Chondrocyte (in vitro differentiated cells): ENCODE measurements at regions not wholly inside any gene's neighbourhood (a gene's known extent, or its start where the extent isn't known, plus 50 kb on each side); places are given as distances from the start of the nearest gene placed in this dataset.
"Not testable (repeated sequence)": the region's sequence is repeated elsewhere in the genome, so short reads cannot be mapped to it uniquely, and the experiment has no call there.

Experiments
- DNase-seq: peaks from one replicate; pipeline ENCODE4 v3.0.0; 2021; ENCODE audit warnings: mixed read lengths, low spot score
- H3K27ac Mint-ChIP-seq: one replicate; pipeline ENCODE4 v1.8.0; 2021; ENCODE audit warnings: mild to moderate bottlenecking, moderate library complexity, mixed read lengths; ENCODE audit not compliant: unreplicated experiment
- H3K27me3 Mint-ChIP-seq: 2 replicates; pipeline ENCODE4 v1.8.0; 2021; ENCODE audit warnings: low read depth, mixed read lengths
- H3K36me3 Mint-ChIP-seq: 2 replicates; pipeline ENCODE4 v1.8.0; 2021; ENCODE audit warnings: low read depth, mixed read lengths
- H3K4me1 Mint-ChIP-seq: 2 replicates; pipeline ENCODE4 v1.8.0; 2021; ENCODE audit warnings: low read depth, mild to moderate bottlenecking, mixed read lengths
- H3K4me3 Mint-ChIP-seq: one replicate; pipeline ENCODE4 v1.8.0; 2021; ENCODE audit warnings: mild to moderate bottlenecking, moderate library complexity, mixed read lengths; ENCODE audit not compliant: unreplicated experiment
- H3K9me3 Mint-ChIP-seq: 2 replicates; pipeline ENCODE4 v1.8.0; 2021; ENCODE audit warnings: low read depth, mixed read lengths
- TF ChIP-seq, protein P1 (sequence below): fragments of 200-600 bp; sonication (generic); IDR thresholded peaks from 2 replicates; pipeline ENCODE4 v1.5.0; 2021; ENCODE audit warnings: antibody characterized with exemption, mild to moderate bottlenecking, moderate library complexity

DNA sequence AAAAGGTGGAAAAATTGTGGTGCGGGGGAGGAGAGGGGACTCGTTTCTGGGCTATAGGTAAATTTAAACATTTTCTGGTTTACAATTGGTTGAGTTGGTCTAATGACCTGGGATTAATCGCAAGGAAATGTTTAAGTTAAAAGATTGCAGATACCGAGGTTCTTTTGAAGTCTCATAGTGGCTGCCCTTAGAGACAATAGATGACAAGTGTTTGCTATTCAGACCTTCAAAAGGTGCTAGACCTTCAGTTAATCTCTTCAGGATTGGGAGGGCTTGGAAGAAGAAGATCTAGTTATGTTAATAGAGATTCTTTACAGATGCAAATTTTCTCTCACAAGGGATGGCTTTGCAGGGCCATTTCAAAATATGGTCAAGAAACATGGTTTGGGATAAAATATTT is 2286.1 kb upstream of the AGA start:
- TF ChIP-seq, protein P1, sequence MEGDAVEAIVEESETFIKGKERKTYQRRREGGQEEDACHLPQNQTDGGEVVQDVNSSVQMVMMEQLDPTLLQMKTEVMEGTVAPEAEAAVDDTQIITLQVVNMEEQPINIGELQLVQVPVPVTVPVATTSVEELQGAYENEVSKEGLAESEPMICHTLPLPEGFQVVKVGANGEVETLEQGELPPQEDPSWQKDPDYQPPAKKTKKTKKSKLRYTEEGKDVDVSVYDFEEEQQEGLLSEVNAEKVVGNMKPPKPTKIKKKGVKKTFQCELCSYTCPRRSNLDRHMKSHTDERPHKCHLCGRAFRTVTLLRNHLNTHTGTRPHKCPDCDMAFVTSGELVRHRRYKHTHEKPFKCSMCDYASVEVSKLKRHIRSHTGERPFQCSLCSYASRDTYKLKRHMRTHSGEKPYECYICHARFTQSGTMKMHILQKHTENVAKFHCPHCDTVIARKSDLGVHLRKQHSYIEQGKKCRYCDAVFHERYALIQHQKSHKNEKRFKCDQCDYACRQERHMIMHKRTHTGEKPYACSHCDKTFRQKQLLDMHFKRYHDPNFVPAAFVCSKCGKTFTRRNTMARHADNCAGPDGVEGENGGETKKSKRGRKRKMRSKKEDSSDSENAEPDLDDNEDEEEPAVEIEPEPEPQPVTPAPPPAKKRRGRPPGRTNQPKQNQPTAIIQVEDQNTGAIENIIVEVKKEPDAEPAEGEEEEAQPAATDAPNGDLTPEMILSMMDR = no peak
- Mint-ChIP-seq H3K4me3 (no peak overlapping the region), H3K27ac (no peak overlapping the region), H3K4me1 (no peaks in the 10 kb centered on the region), H3K36me3 (no peaks in the 10 kb centered on the region), H3K9me3 (no peaks in the 10 kb centered on the region), H3K27me3 (peaks cover 2% of the 10 kb centered on the region)
- no peak for DNase-seq

DNA sequence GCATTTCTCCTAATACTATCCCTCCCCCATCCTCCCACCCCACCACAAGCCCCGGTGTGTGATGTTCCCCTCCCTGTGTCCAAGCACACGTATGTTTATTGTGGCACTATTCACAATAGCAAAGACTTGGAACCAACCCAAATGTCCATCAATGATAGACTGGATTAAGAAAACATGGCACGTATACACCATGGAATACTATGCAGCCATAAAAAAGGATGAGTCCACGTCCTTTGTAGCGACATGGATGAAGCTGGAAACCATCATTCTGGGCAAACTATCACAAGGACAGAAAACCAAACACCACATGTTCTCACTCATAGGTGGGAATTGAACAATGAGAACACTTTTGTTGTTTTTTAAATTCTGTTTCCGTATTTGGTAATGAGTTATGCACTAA is 2294.6 kb upstream of the AGA start:
- not testable (repeated sequence) for H3K9me3 Mint-ChIP-seq, DNase-seq, H3K4me3 Mint-ChIP-seq, H3K36me3 Mint-ChIP-seq, H3K27me3 Mint-ChIP-seq, H3K4me1 Mint-ChIP-seq, H3K27ac Mint-ChIP-seq

GRCh38 chr4:179738822-179739221 is 2296.6 kb upstream of the AGA start:
- H3K9me3 Mint-ChIP-seq = peaks cover 5% of the 10 kb centered on the region
- H3K27ac Mint-ChIP-seq = no peak overlapping the region
- H3K4me3 Mint-ChIP-seq = no peak overlapping the region
- H3K4me1 Mint-ChIP-seq = no peaks in the 10 kb centered on the region
- H3K36me3 Mint-ChIP-seq = no peaks in the 10 kb centered on the region
- DNase-seq = no peak
- TF ChIP-seq, protein P1 = no peak
- H3K27me3 Mint-ChIP-seq = no peaks in the 10 kb centered on the region

GRCh38 chr4:179747218-179747910 is 2305.1 kb upstream of the AGA start:
- TF ChIP-seq, protein P1 = no peak
- Mint-ChIP-seq H3K4me3 (no peak overlapping the region), H3K36me3 (no peaks in the 10 kb centered on the region), H3K9me3 (no peaks in the 10 kb centered on the region), H3K27me3 (no peaks in the 10 kb centered on the region), H3K27ac (no peak overlapping the region), H3K4me1 (no peaks in the 10 kb centered on the region)
- DNase-seq = no peak

DNA sequence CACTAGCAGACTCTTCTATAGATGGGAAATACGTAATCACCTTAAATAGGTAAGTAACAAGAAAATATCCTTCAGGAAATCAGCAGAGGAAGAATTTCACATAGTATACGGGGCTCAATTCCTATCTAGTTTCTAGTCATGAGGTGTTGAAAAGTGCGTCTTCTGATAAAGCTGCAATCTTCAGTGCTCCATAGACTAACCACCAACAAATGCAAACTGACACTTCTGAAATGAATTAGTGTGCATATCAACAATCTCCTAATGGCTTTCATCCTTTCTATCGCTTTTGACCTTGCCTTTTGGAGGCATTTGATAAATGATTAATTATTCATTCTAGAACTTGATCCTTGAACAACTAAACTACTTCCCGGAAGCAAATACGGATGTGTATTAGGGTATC is 2306.6 kb upstream of the AGA start:
- no peak overlapping the region for H3K4me3 Mint-ChIP-seq
- no peaks in the 10 kb centered on the region for H3K9me3 Mint-ChIP-seq
- H3K36me3 Mint-ChIP-seq = no peaks in the 10 kb centered on the region
- H3K27me3 Mint-ChIP-seq = no peaks in the 10 kb centered on the region
- DNase-seq = no peak
- no peak overlapping the region for H3K27ac Mint-ChIP-seq
- no peaks in the 10 kb centered on the region for H3K4me1 Mint-ChIP-seq
- TF ChIP-seq, protein P1 = no peak

DNA sequence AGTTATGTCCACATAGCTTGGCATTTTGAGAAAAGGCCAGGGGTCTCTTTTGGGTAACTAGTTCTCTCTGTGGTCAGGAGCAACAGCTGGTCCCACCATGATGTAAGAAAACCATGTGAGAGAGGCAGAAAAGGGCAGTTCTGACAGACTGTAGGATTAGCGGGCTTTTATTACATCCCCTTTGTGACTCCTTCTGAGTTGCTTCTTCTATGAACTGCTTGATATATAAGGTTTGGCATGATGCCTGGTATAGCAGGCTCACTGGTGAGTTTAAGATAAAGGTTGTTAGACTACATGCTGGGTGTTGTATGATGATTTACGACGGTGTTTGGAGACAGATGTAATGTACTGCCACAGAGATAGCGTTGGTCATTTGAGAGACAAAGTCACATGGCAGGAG is 2308.1 kb upstream of the AGA start:
- H3K27me3 Mint-ChIP-seq = no peaks in the 10 kb centered on the region
- no peaks in the 10 kb centered on the region for H3K36me3 Mint-ChIP-seq
- DNase-seq = no peak
- H3K9me3 Mint-ChIP-seq = no peaks in the 10 kb centered on the region
- no peak overlapping the region for H3K27ac Mint-ChIP-seq
- no peak overlapping the region for H3K4me3 Mint-ChIP-seq
- TF ChIP-seq, protein P1 = no peak
- H3K4me1 Mint-ChIP-seq = no peaks in the 10 kb centered on the region
